Naive B cell (primary cell): ENCODE measurements at regions not wholly inside any gene's neighbourhood (a gene's known extent, or its start where the extent isn't known, plus 50 kb on each side); places are given as distances from the start of the nearest gene placed in this dataset.
A peak's percentile ranks its signal among the peaks of the same experiment; 100 is the strongest.

Experiments used
- ATAC-seq, 2 donors: fragments of 150-1000 bp; cut with Tn5 transposase; 2 replicates each; pipeline ENCODE4 v1.10.0; 2021; ENCODE audit warnings: low read depth in 2 of 2, mild to moderate bottlenecking in 2 of 2, moderate library complexity in 2 of 2
- DNase-seq: peaks from one replicate; pipeline ENCODE4 v3.0.0; 2022
- H3K27ac Mint-ChIP-seq, 6 donors: one replicate each; pipeline ENCODE4 v1.8.0; 2020 to 2022; ENCODE audit warnings: mild to moderate bottlenecking in 6 of 6, mixed read lengths in 6 of 6, moderate library complexity in 5 of 6, inconsistent platforms in 2 of 6
- H3K27me3 Mint-ChIP-seq, 3 donors: one replicate each; pipeline ENCODE4 v1.8.0; 2021 to 2022; ENCODE audit warnings: mixed read lengths in 3 of 3, mild to moderate bottlenecking in 1 of 3
- H3K36me3 Mint-ChIP-seq, 2 donors: one replicate each; pipeline ENCODE4 v1.8.0; 2020 to 2022; ENCODE audit warnings: mixed read lengths in 2 of 2, inconsistent platforms in 1 of 2, mild to moderate bottlenecking in 1 of 2
- H3K4me1 Mint-ChIP-seq, 3 donors: one replicate each; pipeline ENCODE4 v1.8.0; 2020 to 2022; ENCODE audit warnings: mixed read lengths in 3 of 3, inconsistent platforms in 1 of 3, mild to moderate bottlenecking in 1 of 3, moderate library complexity in 1 of 3
- H3K4me3 Mint-ChIP-seq, 8 donors: one replicate each; pipeline ENCODE4 v1.8.0; 2020 to 2022; ENCODE audit warnings: mild to moderate bottlenecking in 8 of 8, mixed read lengths in 8 of 8, moderate library complexity in 8 of 8, inconsistent platforms in 2 of 8
- H3K9me3 Mint-ChIP-seq, 7 donors: one replicate each; pipeline ENCODE4 v1.8.0; 2020 to 2022; ENCODE audit warnings: mixed read lengths in 7 of 7, mild to moderate bottlenecking in 5 of 7, inconsistent platforms in 2 of 7, moderate library complexity in 1 of 7

GRCh38 chr6:141041596-141042087, 1091.1 kb upstream of the GJE1 start:
- ATAC-seq (no peak), DNase-seq (no peak)
- H3K36me3 Mint-ChIP-seq = no peaks in the 10 kb centered on the region
- H3K9me3 Mint-ChIP-seq = peaks cover 0 to 17% (median 8%) of the 10 kb centered on the region in 7 donors
- no peak overlapping the region for H3K27ac Mint-ChIP-seq
- no peaks in the 10 kb centered on the region for H3K4me1 Mint-ChIP-seq
- no peaks in the 10 kb centered on the region for H3K27me3 Mint-ChIP-seq
- peak overlapping the region in 1 of 8 donors; percentile 15 for H3K4me3 Mint-ChIP-seq

- Mint-ChIP-seq H3K9me3 (peaks cover 0 to 6% (median 0%) of the 10 kb centered on the region in 7 donors), H3K4me1 (no peaks in the 10 kb centered on the region), H3K36me3 (no peaks in the 10 kb centered on the region), H3K27ac (no peak overlapping the region), H3K27me3 (no peaks in the 10 kb centered on the region), H3K4me3 (no peak overlapping the region)
- ATAC-seq (no peak), DNase-seq (no peak)
These were observed 1097.2 kb upstream of the GJE1 start for GRCh38 chr6:141035312-141036200.

- Mint-ChIP-seq H3K9me3 (no peaks in the 10 kb centered on the region), H3K36me3 (no peaks in the 10 kb centered on the region), H3K4me3 (no peak overlapping the region), H3K4me1 (no peaks in the 10 kb centered on the region), H3K27me3 (no peaks in the 10 kb centered on the region), H3K27ac (no peak overlapping the region)
- ATAC-seq (no peak), DNase-seq (no peak)
These were observed 1099.6 kb upstream of the GJE1 start for GRCh38 chr6:141033101-141033500.

GRCh38 chr6:141029908-141030307, 1102.8 kb upstream of the GJE1 start:
- Mint-ChIP-seq H3K36me3 (no peaks in the 10 kb centered on the region), H3K9me3 (no peaks in the 10 kb centered on the region), H3K4me1 (no peaks in the 10 kb centered on the region), H3K4me3 (no peak overlapping the region), H3K27me3 (no peaks in the 10 kb centered on the region), H3K27ac (no peak overlapping the region)
- no peak for ATAC-seq
- DNase-seq = no peak

GRCh38 chr6:141028791-141029280, 1103.9 kb upstream of the GJE1 start:
- Mint-ChIP-seq H3K27ac (no peak overlapping the region), H3K36me3 (no peaks in the 10 kb centered on the region), H3K27me3 (no peaks in the 10 kb centered on the region), H3K9me3 (no peaks in the 10 kb centered on the region), H3K4me1 (no peaks in the 10 kb centered on the region), H3K4me3 (no peak overlapping the region)
- no peak for DNase-seq
- no peak for ATAC-seq

DNA sequence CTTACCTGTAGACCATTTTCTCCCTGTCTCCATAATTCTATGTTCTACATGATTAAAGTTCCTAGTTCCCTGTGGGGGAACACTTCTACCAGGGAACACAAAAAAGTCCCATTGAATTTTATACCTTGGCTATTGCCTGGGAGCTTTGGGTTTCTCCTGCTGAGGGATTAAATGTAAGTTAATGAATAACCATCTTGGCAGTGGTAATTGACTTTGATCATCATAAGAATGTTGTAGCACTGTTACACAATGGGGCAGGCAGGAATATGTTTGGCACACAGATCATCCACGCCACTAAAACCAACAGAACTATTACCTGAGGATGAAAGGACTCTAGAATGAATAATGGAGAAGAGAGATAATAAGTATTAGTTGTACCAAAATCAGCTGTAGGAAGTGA, 1106.2 kb upstream of the GJE1 start:
- ATAC-seq = no peak

GRCh38 chr6:141024526-141024925, 1108.2 kb upstream of the GJE1 start:
- DNase-seq = no peak
- Mint-ChIP-seq H3K9me3 (peaks cover 0 to 6% (median 0%) of the 10 kb centered on the region in 7 donors), H3K27ac (no peak overlapping the region), H3K27me3 (no peaks in the 10 kb centered on the region), H3K4me3 (no peak overlapping the region), H3K36me3 (no peaks in the 10 kb centered on the region), H3K4me1 (no peaks in the 10 kb centered on the region)
- no peak for ATAC-seq

More for the DNA sequence above, 1106.2 kb upstream of the GJE1 start:
- H3K27ac Mint-ChIP-seq = no peak overlapping the region
- no peak overlapping the region for H3K4me3 Mint-ChIP-seq
- no peak for DNase-seq
- H3K27me3 Mint-ChIP-seq = no peaks in the 10 kb centered on the region
- H3K4me1 Mint-ChIP-seq = no peaks in the 10 kb centered on the region
- no peaks in the 10 kb centered on the region for H3K36me3 Mint-ChIP-seq
- peaks cover 0 to 6% (median 0%) of the 10 kb centered on the region in 7 donors for H3K9me3 Mint-ChIP-seq

DNA sequence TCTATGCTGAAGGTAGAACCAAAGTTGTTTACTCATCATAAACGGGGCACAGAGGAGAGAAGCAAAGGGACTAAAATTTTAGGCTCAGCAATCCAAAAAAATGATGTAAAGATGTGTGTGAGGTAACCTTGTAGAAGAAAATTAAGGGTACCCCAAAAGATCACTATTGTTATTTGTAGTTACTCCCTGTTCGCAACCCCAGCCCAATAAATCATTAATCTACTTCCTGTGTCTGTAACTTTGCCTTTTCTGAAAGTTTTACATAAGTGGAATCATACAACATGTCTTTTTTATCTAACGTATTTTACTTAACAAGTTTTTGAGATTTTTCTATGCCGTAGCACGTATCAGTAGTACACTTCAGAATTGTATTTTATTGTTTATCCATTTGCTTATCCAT, 1114.8 kb upstream of the GJE1 start:
- H3K9me3 Mint-ChIP-seq = peaks cover 0 to 11% (median 0%) of the 10 kb centered on the region in 7 donors
- H3K27me3 Mint-ChIP-seq = no peaks in the 10 kb centered on the region
- H3K4me3 Mint-ChIP-seq = no peak overlapping the region
- H3K27ac Mint-ChIP-seq = no peak overlapping the region
- H3K36me3 Mint-ChIP-seq = no peaks in the 10 kb centered on the region
- no peak for ATAC-seq
- DNase-seq = no peak
- H3K4me1 Mint-ChIP-seq = no peaks in the 10 kb centered on the region

DNA sequence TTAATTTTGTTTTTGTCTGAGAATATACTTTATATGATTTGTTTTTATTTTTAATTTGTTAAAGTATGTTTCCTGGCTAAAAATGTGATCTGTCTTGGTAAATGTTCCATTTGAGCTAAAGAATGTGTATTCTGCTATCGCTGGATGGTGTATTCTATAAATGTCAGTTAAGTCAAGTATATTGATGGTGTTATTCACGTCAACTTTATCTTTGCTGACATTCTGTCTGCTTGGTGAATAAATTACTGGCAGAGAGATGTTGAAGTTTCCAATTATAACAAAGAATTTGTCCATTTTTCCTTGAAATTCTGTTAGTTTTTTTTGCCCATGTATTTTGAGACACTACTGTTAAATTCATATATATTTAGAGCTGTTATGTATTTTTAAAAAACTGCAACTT, 1131.8 kb upstream of the GJE1 start:
- Mint-ChIP-seq H3K9me3 (no peaks in the 10 kb centered on the region), H3K27me3 (no peaks in the 10 kb centered on the region), H3K36me3 (no peaks in the 10 kb centered on the region), H3K4me1 (no peaks in the 10 kb centered on the region), H3K27ac (no peak overlapping the region), H3K4me3 (no peak overlapping the region)
- ATAC-seq (no peak), DNase-seq (no peak)

GRCh38 chr6:140993515-140993914, 1139.2 kb upstream of the GJE1 start:
- Mint-ChIP-seq H3K9me3 (peaks cover 0 to 8% (median 4%) of the 10 kb centered on the region in 7 donors), H3K4me1 (no peaks in the 10 kb centered on the region), H3K27ac (no peak overlapping the region), H3K36me3 (no peaks in the 10 kb centered on the region), H3K27me3 (no peaks in the 10 kb centered on the region), H3K4me3 (no peak overlapping the region)
- ATAC-seq (no peak), DNase-seq (no peak)

GRCh38 chr6:140992678-140993077, 1140.0 kb upstream of the GJE1 start:
- no peak for ATAC-seq

GRCh38 chr6:140988780-140989179, 1143.9 kb upstream of the GJE1 start:
- Mint-ChIP-seq H3K4me3 (no peak overlapping the region), H3K9me3 (peaks cover 0 to 7% (median 4%) of the 10 kb centered on the region in 7 donors), H3K36me3 (no peaks in the 10 kb centered on the region), H3K4me1 (no peaks in the 10 kb centered on the region), H3K27me3 (no peaks in the 10 kb centered on the region), H3K27ac (no peak overlapping the region)
- DNase-seq = no peak
- no peak for ATAC-seq

More at GRCh38 chr6:140992678-140993077, 1140.0 kb upstream of the GJE1 start:
- DNase-seq = no peak
- no peak overlapping the region for H3K27ac Mint-ChIP-seq
- no peaks in the 10 kb centered on the region for H3K27me3 Mint-ChIP-seq
- no peak overlapping the region for H3K4me3 Mint-ChIP-seq
- H3K36me3 Mint-ChIP-seq = no peaks in the 10 kb centered on the region
- H3K9me3 Mint-ChIP-seq = peaks cover 0 to 8% (median 4%) of the 10 kb centered on the region in 7 donors
- H3K4me1 Mint-ChIP-seq = no peaks in the 10 kb centered on the region

GRCh38 chr6:140987364-140988155, 1145.2 kb upstream of the GJE1 start:
- ATAC-seq (no peak), DNase-seq (no peak)
- H3K9me3 Mint-ChIP-seq = peaks cover 0 to 6% (median 2%) of the 10 kb centered on the region in 7 donors
- no peaks in the 10 kb centered on the region for H3K27me3 Mint-ChIP-seq
- no peak overlapping the region for H3K27ac Mint-ChIP-seq
- no peaks in the 10 kb centered on the region for H3K4me1 Mint-ChIP-seq
- no peaks in the 10 kb centered on the region for H3K36me3 Mint-ChIP-seq
- no peak overlapping the region for H3K4me3 Mint-ChIP-seq
